H9 (cell line): ENCODE measurements at regions not wholly inside any gene's neighbourhood (a gene's known extent, or its start where the extent isn't known, plus 50 kb on each side); places are given as distances from the start of the nearest gene placed in this dataset.

Experiments
- DNase-seq: peaks from one replicate; pipeline ENCODE4 v3.0.0-alpha.2; 2017
- H2AFZ ChIP-seq: one replicate; pipeline ENCODE4 v1.6.1; 2013; ENCODE audit warnings: mild to moderate bottlenecking, low read length, control low read depth, moderate library complexity
- H2AK5ac ChIP-seq: 2 replicates; pipeline ENCODE4 v1.6.1; 2013; ENCODE audit warnings: low read length, control low read depth, mixed read lengths; ENCODE audit not compliant: insufficient read length
- H2BK120ac ChIP-seq: one replicate; pipeline ENCODE4 v1.6.1; 2013; ENCODE audit warnings: low read depth, mild to moderate bottlenecking, low read length, control low read depth, inconsistent platforms; ENCODE audit not compliant: poor library complexity, severe bottlenecking
- H2BK12ac ChIP-seq: 2 replicates; pipeline ENCODE4 v1.6.1; 2013; ENCODE audit warnings: low read length, control low read depth, mixed read lengths, low read depth; ENCODE audit not compliant: insufficient read length
- H2BK15ac ChIP-seq: 2 replicates; pipeline ENCODE4 v1.6.1; 2013; ENCODE audit warnings: low read depth, low read length, control low read depth
- H2BK20ac ChIP-seq: one replicate; pipeline ENCODE4 v1.6.1; 2013; ENCODE audit warnings: low read depth, mild to moderate bottlenecking, low read length, control low read depth, inconsistent platforms; ENCODE audit not compliant: poor library complexity, severe bottlenecking
- H2BK5ac ChIP-seq: 2 replicates; pipeline ENCODE4 v1.6.1; 2013; ENCODE audit warnings: low read length, control low read depth, mixed read lengths; ENCODE audit not compliant: insufficient read length
- H3K14ac ChIP-seq: 2 replicates; pipeline ENCODE4 v1.6.1; 2013; ENCODE audit warnings: low read length, control low read depth; ENCODE audit not compliant: insufficient read depth
- H3K18ac ChIP-seq: 2 replicates; pipeline ENCODE4 v1.6.1; 2013; ENCODE audit warnings: low read depth, mild to moderate bottlenecking, mixed read lengths, low read length, control low read depth; ENCODE audit not compliant: insufficient read length
- H3K23ac ChIP-seq: 2 replicates; pipeline ENCODE4 v1.6.1; 2013; ENCODE audit warnings: low read length, control low read depth, mixed read lengths, low read depth; ENCODE audit not compliant: insufficient read length
- H3K23me2 ChIP-seq: 2 replicates; pipeline ENCODE4 v1.6.1; 2013; ENCODE audit warnings: low read depth, mild to moderate bottlenecking, mixed read lengths, low read length, control low read depth; ENCODE audit not compliant: insufficient read length, poor library complexity, severe bottlenecking
- H3K27ac ChIP-seq: 2 replicates; pipeline ENCODE4 v1.5.1; 2013; ENCODE audit warnings: low read length, control low read depth, mixed read lengths, low read depth; ENCODE audit not compliant: insufficient read length
- H3K27me3 ChIP-seq: 2 replicates; pipeline ENCODE4 v1.6.1; 2013; ENCODE audit warnings: low read length, control low read depth, inconsistent platforms; ENCODE audit not compliant: insufficient read depth
- H3K4ac ChIP-seq: 2 replicates; pipeline ENCODE4 v1.6.1; 2013; ENCODE audit warnings: low read depth, mild to moderate bottlenecking, control low read depth, inconsistent platforms, low read length, moderate library complexity
- H3K4me1 ChIP-seq: 2 replicates; pipeline ENCODE4 v1.6.1; 2013; ENCODE audit warnings: low read length, control low read depth, inconsistent platforms; ENCODE audit not compliant: insufficient read depth
- H3K4me2 ChIP-seq: 2 replicates; pipeline ENCODE4 v1.6.1; 2013; ENCODE audit warnings: low read length, control low read depth, mixed read lengths; ENCODE audit not compliant: insufficient read length, insufficient read depth
- H3K56ac ChIP-seq: 2 replicates; pipeline ENCODE4 v1.6.1; 2013; ENCODE audit warnings: low read depth, mild to moderate bottlenecking, mixed read lengths, low read length, control low read depth; ENCODE audit not compliant: insufficient read length
- H3K79me1 ChIP-seq: 2 replicates; pipeline ENCODE4 v1.6.1; 2013; ENCODE audit warnings: low read depth, mild to moderate bottlenecking, moderate library complexity, low read length, control low read depth, inconsistent platforms; ENCODE audit not compliant: insufficient read depth, poor library complexity, severe bottlenecking
- H3K79me2 ChIP-seq: 2 replicates; pipeline ENCODE4 v1.6.1; 2013; ENCODE audit warnings: low read length, control low read depth, inconsistent platforms; ENCODE audit not compliant: insufficient read depth
- H3K9ac ChIP-seq: 2 replicates; pipeline ENCODE4 v1.6.1; 2013; ENCODE audit warnings: low read length, control low read depth, mixed read lengths; ENCODE audit not compliant: insufficient read length; ENCODE audit errors: extremely low read depth
- H3K9me3 ChIP-seq: one replicate; pipeline ENCODE4 v1.6.1; 2013; ENCODE audit warnings: low read depth, low read length, inconsistent platforms; ENCODE audit not compliant: control insufficient read depth
- H3T11ph ChIP-seq: one replicate; pipeline ENCODE4 v1.6.1; 2013; ENCODE audit warnings: mild to moderate bottlenecking, low read length, control low read depth, inconsistent platforms
- H4K20me1 ChIP-seq: one replicate; pipeline ENCODE4 v1.6.1; 2013; ENCODE audit not compliant: control insufficient read depth, insufficient read length, insufficient read depth
- H4K5ac ChIP-seq: 2 replicates; pipeline ENCODE4 v1.6.1; 2013; ENCODE audit warnings: low read depth, mild to moderate bottlenecking, mixed read lengths, low read length, control low read depth; ENCODE audit not compliant: insufficient read length
- H4K8ac ChIP-seq: replicated peaks from 2 replicates; pipeline ENCODE4 v1.6.1; 2013; ENCODE audit warnings: low read length, control low read depth, mixed read lengths, low read depth; ENCODE audit not compliant: insufficient read length
- H4K91ac ChIP-seq: 2 replicates; pipeline ENCODE4 v1.6.1; 2013; ENCODE audit warnings: low read depth, mild to moderate bottlenecking, moderate library complexity, mixed read lengths, low read length, control low read depth; ENCODE audit not compliant: insufficient read length
- H3K27ac Mint-ChIP-seq, 3 experiments: 2 replicates in 2 of 3; 3 replicates in 1 of 3; pipeline ENCODE4 v1.8.0; 2020 to 2021; ENCODE audit warnings: mixed read lengths in 3 of 3, mild to moderate bottlenecking in 1 of 3, moderate library complexity in 1 of 3
- H3K27me3 Mint-ChIP-seq: 2 replicates; pipeline ENCODE4 v1.8.0; 2021; ENCODE audit warnings: low read depth, mild to moderate bottlenecking, moderate library complexity, mixed read lengths
- H3K36me3 Mint-ChIP-seq, 3 experiments: 2 replicates in 2 of 3; 3 replicates in 1 of 3; pipeline ENCODE4 v1.8.0; 2020 to 2021; ENCODE audit warnings: low read depth in 3 of 3, mixed read lengths in 3 of 3; ENCODE audit not compliant: insufficient read depth in 1 of 3
- H3K4me1 Mint-ChIP-seq, 2 experiments: 2 replicates each; pipeline ENCODE4 v1.8.0; 2020; ENCODE audit warnings: mixed read lengths in 2 of 2
- H3K4me3 Mint-ChIP-seq, 2 experiments: 2 replicates in 1 of 2; 3 replicates in 1 of 2; pipeline ENCODE4 v1.8.0; 2020 to 2021; ENCODE audit warnings: mild to moderate bottlenecking in 2 of 2, mixed read lengths in 2 of 2, moderate library complexity in 1 of 2
- H3K9me3 Mint-ChIP-seq, 2 experiments: 2 replicates in 1 of 2; 3 replicates in 1 of 2; pipeline ENCODE4 v1.8.0; 2020; ENCODE audit warnings: mild to moderate bottlenecking in 2 of 2, mixed read lengths in 2 of 2, moderate library complexity in 1 of 2
- WGBS: extraction: QIAGEN DNeasy Blood & Tissue Kit; methylation state at CpG from one replicate; pipeline ENCODE4 v1.1.7; 2013; ENCODE audit warnings: missing lambda C conversion rate, low lambda C conversion rate, mixed read lengths; ENCODE audit not compliant: insufficient read length; ENCODE audit errors: extremely low coverage; 5-methylcytosine and 5-hydroxymethylcytosine counted together
- TF ChIP-seq, protein P1 (sequence below): fragments of 200-600 bp; sonication (generic); conservative IDR thresholded peaks from 3 replicates; pipeline ENCODE4 v1.8.0; 2021; ENCODE audit warnings: antibody characterized with exemption, mild to moderate bottlenecking

DNA sequence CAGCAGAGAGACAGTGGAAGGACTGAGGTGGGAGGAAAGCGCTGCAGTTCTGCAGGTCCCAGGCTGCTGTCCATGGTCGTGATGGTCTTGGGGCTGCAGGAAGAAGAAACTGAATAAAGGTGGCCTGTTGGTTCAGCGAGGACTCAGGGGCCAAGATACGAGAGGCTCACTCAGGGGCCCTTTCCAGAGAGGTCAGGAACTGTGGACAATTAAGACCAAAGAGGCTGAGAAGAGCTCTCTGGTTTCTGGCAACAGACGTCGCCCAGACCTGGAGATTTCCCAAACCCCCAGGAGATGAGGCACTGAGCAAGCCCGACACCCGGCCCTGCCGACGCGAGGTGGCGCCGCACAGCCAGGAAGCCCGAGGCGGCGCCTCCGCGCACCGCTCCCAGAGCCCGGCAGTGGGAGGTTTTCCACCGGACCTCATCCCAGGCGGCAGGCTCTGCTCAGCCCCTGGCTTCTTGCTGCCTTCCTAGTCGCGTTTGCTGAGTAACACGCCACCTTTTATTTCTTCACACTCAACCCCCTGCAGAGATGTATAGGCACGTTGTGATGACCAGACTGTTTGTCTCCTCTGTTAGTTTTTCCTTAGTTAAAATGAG is 56.4 kb upstream of the ARRDC4 start:
- peak; percentile 90 for DNase-seq
- peaks cover 39% of the 10 kb centered on the region for H3K27me3 Mint-ChIP-seq
- no peak overlapping the region for H4K91ac ChIP-seq
- no CpG with 5 or more reads among the region's 26 CpGs for WGBS
- no peak overlapping the region for H3K56ac ChIP-seq
- H3K4me3 Mint-ChIP-seq = no peak overlapping the region; a peak in 1 of 5 replicates
- H3K23ac ChIP-seq = no peak overlapping the region
- no peaks in the 10 kb centered on the region for H4K20me1 ChIP-seq
- H3K27ac ChIP-seq = no peak overlapping the region
- no peak overlapping the region for H2BK15ac ChIP-seq
- peak overlapping the region; percentile 1 for H3K4me2 ChIP-seq
- H2BK12ac ChIP-seq = no peak overlapping the region
- H4K8ac ChIP-seq = no peak overlapping the region
- H3K27ac Mint-ChIP-seq = no peak overlapping the region
- no peak overlapping the region for H2AK5ac ChIP-seq
- no peaks in the 10 kb centered on the region for H3K79me1 ChIP-seq
- H3T11ph ChIP-seq = no peak overlapping the region
- H3K27me3 ChIP-seq = no peaks in the 10 kb centered on the region
- H3K4me1 Mint-ChIP-seq = peaks cover 8% of the 10 kb centered on the region in 2 experiments
- no peak overlapping the region for H3K9ac ChIP-seq
- H3K18ac ChIP-seq = no peak overlapping the region
- H2BK120ac ChIP-seq = no peak overlapping the region
- no peaks in the 10 kb centered on the region for H3K4me1 ChIP-seq
- H3K14ac ChIP-seq = no peak overlapping the region
- no peaks in the 10 kb centered on the region for H3K79me2 ChIP-seq
- TF ChIP-seq, protein P1, sequence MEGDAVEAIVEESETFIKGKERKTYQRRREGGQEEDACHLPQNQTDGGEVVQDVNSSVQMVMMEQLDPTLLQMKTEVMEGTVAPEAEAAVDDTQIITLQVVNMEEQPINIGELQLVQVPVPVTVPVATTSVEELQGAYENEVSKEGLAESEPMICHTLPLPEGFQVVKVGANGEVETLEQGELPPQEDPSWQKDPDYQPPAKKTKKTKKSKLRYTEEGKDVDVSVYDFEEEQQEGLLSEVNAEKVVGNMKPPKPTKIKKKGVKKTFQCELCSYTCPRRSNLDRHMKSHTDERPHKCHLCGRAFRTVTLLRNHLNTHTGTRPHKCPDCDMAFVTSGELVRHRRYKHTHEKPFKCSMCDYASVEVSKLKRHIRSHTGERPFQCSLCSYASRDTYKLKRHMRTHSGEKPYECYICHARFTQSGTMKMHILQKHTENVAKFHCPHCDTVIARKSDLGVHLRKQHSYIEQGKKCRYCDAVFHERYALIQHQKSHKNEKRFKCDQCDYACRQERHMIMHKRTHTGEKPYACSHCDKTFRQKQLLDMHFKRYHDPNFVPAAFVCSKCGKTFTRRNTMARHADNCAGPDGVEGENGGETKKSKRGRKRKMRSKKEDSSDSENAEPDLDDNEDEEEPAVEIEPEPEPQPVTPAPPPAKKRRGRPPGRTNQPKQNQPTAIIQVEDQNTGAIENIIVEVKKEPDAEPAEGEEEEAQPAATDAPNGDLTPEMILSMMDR = peak; percentile 85
- H3K23me2 ChIP-seq = no peaks in the 10 kb centered on the region
- no peaks in the 10 kb centered on the region for H3K9me3 ChIP-seq
- no peak overlapping the region for H2BK5ac ChIP-seq
- no peaks in the 10 kb centered on the region for H3K9me3 Mint-ChIP-seq
- no peak overlapping the region for H4K5ac ChIP-seq
- no peak overlapping the region for H2BK20ac ChIP-seq
- no peak overlapping the region for H3K4ac ChIP-seq
- no peak overlapping the region for H2AFZ ChIP-seq
- H3K36me3 Mint-ChIP-seq = no peaks in the 10 kb centered on the region
